ENCODE measurements at regions not wholly inside any gene's neighbourhood (a gene's known extent, or its start where the extent isn't known, plus 50 kb on each side); places are given as distances from the start of the nearest gene placed in this dataset.
A peak's percentile ranks its signal among the peaks of the same experiment; 100 is the strongest.
"Not testable (repeated sequence)": the region's sequence is repeated elsewhere in the genome, so short reads cannot be mapped to it uniquely, and the experiment has no call there.

- no peak for DNase-seq
- ATAC-seq: no peak
- intact Hi-C loops (cut with DNase I, micrococcal nuclease): no loop called here
Observed at GRCh38 chr7:138247081-138247480, 170.8 kb downstream of the AKR1D1 start.

- no peak for DNase-seq
- intact Hi-C loops (cut with DNase I, micrococcal nuclease): no loop called here
- no peak for ATAC-seq
Observed at GRCh38 chr7:138247568-138248333, 171.5 kb downstream of the AKR1D1 start.

GRCh38 chr7:138248609-138249008 lies 172.3 kb downstream of the AKR1D1 start:
- intact Hi-C loops (cut with DNase I, micrococcal nuclease): no loop called here
- DNase-seq (no peak), ATAC-seq (no peak)

GRCh38 chr7:138249975-138250374 lies 173.7 kb downstream of the AKR1D1 start:
- DNase-seq (no peak), ATAC-seq (no peak)
- intact Hi-C loops (cut with DNase I, micrococcal nuclease): no loop called here

- intact Hi-C loops (cut with DNase I, micrococcal nuclease); DNase-seq; ATAC-seq: not testable (repeated sequence)
Observed at GRCh38 chr7:138252666-138253065, 176.4 kb downstream of the AKR1D1 start.

- no peak for ATAC-seq
- intact Hi-C loops (cut with DNase I, micrococcal nuclease): no loop called here
- no peak for DNase-seq
Observed at GRCh38 chr7:138254444-138254843, 178.2 kb downstream of the AKR1D1 start.

- intact Hi-C loops (cut with DNase I, micrococcal nuclease): no loop called here
- no peak for DNase-seq
- ATAC-seq: peak; percentile 41
Observed at GRCh38 chr7:138257459-138258196, 181.4 kb downstream of the AKR1D1 start.

GRCh38 chr7:138258197-138258559 lies 181.9 kb downstream of the AKR1D1 start:
- intact Hi-C loops (cut with DNase I, micrococcal nuclease): no loop called here
- ATAC-seq (no peak), DNase-seq (no peak)

GRCh38 chr7:138259675-138260074 lies 183.4 kb downstream of the AKR1D1 start:
- ATAC-seq: no peak
- intact Hi-C loops (cut with DNase I, micrococcal nuclease): no loop called here
- DNase-seq: no peak

GRCh38 chr7:138267934-138268333 lies 191.7 kb downstream of the AKR1D1 start:
- DNase-seq (no peak), ATAC-seq (no peak)
- intact Hi-C loops (cut with DNase I, micrococcal nuclease): no loop called here

- ATAC-seq: no peak
- DNase-seq: no peak
- intact Hi-C loops (cut with DNase I, micrococcal nuclease): no loop called here
Observed at GRCh38 chr7:138276891-138277290, 183.2 kb upstream of the TRIM24 start.

- intact Hi-C loops (cut with DNase I, micrococcal nuclease): no loop called here
- DNase-seq (no peak), ATAC-seq (no peak)
Observed at GRCh38 chr7:138278601-138279000, 181.5 kb upstream of the TRIM24 start.

- intact Hi-C loops (cut with DNase I, micrococcal nuclease): no loop called here
- ATAC-seq: no peak
- DNase-seq: no peak
Observed at GRCh38 chr7:138282997-138283396, 177.1 kb upstream of the TRIM24 start.

- DNase-seq (no peak), ATAC-seq (no peak)
- intact Hi-C loops (cut with DNase I, micrococcal nuclease): no loop called here
Observed at GRCh38 chr7:138285129-138285528, 174.9 kb upstream of the TRIM24 start.

GRCh38 chr7:138286846-138287245 lies 173.2 kb upstream of the TRIM24 start:
- no peak for DNase-seq
- intact Hi-C loops (cut with DNase I, micrococcal nuclease): no loop called here
- no peak for ATAC-seq

- DNase-seq (no peak), ATAC-seq (no peak)
- intact Hi-C loops (cut with DNase I, micrococcal nuclease): no loop called here
Observed at GRCh38 chr7:138287549-138287948, 172.5 kb upstream of the TRIM24 start.

GRCh38 chr7:138289082-138289481 lies 171.0 kb upstream of the TRIM24 start:
- no peak for DNase-seq
- intact Hi-C loops (cut with DNase I, micrococcal nuclease): no loop called here
- no peak for ATAC-seq

GRCh38 chr7:138289864-138290263 lies 170.2 kb upstream of the TRIM24 start:
- no peak for ATAC-seq
- DNase-seq: no peak
- intact Hi-C loops (cut with DNase I, micrococcal nuclease): no loop called here

- ATAC-seq (no peak), DNase-seq (no peak)
- intact Hi-C loops (cut with DNase I, micrococcal nuclease): no loop called here
Observed at GRCh38 chr7:138292951-138293350, 167.1 kb upstream of the TRIM24 start.

GRCh38 chr7:138295049-138295637 lies 164.9 kb upstream of the TRIM24 start:
- intact Hi-C loops (cut with DNase I, micrococcal nuclease): no loop called here
- ATAC-seq (peak; percentile 97), DNase-seq (no peak)

All from left colon (tissue), 2 donors.